HG03175 (cell line): ENCODE measurements at regions not wholly inside any gene's neighbourhood (a gene's known extent, or its start where the extent isn't known, plus 50 kb on each side); places are given as distances from the start of the nearest gene placed in this dataset.

ENCODE experiments used
- ATAC-seq: cut with Tn5 transposase; IDR thresholded peaks from one replicate; pipeline ENCODE4 v1.9.1; 2021; ENCODE audit warnings: mild to moderate bottlenecking, moderate library complexity; ENCODE audit not compliant: unreplicated experiment

DNA sequence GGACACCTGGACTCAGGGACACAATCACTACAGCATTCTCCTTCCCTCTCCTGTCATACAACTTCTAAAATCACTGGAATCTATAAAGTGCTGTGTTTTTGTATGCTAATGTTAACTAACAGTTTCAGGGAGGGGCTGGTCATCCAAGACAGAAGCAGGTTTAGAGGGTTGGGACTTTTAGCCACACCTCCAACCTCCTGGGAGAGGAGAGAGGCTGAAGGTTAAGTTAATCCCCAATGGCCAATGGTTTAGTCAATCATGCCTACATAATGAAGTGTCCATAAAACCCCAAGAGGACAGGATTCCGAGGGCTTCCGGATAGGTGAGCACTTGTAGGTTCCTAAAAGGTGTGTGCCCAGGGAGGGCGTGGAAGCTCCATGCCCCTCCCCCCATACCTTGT lies 219.3 kb upstream of the CTNNB1 start:
- no peak for ATAC-seq

DNA sequence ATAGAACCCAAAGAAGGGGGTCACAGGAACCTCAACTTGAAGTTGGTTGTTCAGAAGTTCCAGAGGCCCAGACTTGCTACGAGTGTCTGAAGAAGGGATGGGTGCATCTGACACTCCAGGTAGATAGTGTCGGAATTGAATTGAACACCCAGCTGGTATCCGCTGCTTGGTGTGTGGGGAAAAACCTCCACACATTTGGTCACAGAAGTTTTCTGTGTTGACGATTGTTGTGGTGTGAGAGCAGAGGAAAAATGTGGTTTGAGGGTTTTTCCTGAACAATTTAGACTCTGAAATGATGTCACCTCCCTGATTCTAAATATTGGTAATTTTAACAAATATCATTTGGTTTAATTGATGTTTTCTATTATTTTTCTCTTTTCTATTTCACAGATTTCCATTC lies 218.8 kb upstream of the CTNNB1 start:
- ATAC-seq = no peak

DNA sequence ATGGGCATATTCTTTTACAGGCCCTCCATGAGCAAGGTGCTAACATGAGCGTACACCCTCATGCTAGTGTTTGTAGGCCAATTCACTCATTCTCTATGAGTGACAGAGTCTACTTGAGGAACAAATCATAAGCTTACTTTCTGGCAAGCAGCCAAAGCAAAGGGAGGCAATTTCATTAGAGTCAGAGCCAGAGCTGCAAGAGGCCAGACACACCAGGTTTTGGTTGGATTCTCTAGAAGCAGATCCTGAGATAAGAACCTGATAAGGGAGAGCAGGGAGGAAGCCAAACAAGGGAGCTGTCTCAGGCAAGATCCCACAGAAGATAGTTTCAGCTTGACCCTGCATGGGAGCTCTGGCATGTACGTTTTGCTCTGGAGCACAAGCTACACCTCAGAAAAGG lies 214.1 kb upstream of the CTNNB1 start:
- ATAC-seq = no peak

- no peak for ATAC-seq
Observed at GRCh38 chr3:40988468-40988867, 210.8 kb upstream of the CTNNB1 start.

DNA sequence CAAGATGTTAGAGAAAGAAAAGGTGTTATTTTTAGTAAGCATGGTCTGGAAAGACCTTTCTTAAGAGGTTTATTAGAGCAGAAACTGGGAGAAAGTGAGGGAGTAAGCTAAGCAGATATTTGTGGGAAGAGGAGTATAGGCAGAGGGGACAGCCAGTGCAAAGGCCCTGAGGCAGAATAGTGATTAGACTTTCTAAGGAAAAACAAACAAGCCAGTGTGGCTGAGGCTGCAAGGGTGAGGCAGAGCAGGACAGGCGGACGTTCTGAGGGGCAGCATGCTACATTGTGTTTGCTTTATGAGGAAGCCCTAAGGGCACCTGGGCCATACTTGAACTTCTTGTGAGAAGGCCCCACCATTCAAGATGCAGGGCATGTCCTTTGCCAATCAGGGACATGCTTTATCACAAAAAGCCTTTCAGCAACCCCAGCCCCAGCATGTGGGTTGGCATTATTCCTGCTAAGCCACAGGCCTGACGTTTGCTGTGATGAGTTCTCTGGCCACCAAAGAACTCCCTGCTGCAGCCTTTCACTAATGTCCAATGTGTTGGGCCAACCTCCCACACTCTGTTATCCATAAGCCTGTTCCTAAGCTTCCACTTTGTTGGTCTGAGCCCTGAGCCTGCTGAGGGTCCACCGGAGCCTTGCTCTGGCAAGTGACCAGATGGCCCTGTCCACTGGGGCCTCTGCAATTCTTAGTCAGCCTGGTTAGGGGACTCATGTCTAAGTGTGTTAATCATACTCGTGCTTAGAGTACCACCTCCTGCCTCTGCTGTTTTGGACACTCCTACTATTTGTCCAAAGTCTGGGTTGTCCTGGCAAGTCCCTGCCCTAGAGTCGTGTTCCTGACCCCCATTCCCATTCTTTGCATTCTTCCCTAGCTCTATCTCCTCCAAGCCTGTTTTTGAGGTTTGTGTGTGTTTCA lies 209.9 kb upstream of the CTNNB1 start:
- ATAC-seq = no peak

DNA sequence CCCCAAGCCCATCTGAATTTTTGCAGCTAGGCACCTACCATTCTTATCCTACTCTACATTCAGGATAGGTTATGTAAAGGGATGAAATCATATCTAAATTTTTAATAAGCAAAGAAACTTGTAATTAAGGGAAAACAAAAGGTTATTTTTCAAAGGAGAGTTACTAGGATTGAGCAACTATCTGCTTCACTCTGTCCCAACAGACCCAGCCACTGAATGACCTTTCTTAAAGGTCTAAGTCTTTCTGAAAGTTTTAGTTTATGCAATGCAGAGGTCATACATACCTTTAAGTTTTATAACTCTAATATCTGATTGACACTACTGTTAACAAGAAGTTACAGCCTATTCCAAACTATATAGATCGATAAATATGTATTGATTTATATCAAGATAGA lies 209.2 kb upstream of the CTNNB1 start:
- ATAC-seq = no peak

- ATAC-seq = no peak
Observed at GRCh38 chr3:40992023-40992422, 207.3 kb upstream of the CTNNB1 start.

GRCh38 chr3:40994611-40995010 lies 204.7 kb upstream of the CTNNB1 start:
- ATAC-seq = no peak

DNA sequence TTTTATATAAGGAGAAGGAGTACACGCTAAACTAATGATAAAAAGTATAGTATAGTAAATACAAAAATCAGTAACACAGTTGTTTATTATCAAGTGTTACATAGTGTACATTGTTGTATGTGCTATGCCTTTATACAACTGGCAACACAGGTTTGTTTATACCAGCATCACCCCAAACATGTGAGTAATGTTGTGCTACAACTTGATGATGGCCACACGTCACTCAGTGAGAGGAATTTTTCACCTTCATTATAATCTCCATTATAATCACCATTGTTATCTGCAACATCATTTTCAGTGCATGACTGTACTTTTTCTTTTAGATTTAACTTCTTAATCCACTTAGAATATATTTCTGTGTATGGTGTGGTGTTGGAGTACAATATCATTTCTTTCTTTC lies 204.0 kb upstream of the CTNNB1 start:
- ATAC-seq = no peak

GRCh38 chr3:40996382-40996781 lies 202.9 kb upstream of the CTNNB1 start:
- ATAC-seq = no peak

DNA sequence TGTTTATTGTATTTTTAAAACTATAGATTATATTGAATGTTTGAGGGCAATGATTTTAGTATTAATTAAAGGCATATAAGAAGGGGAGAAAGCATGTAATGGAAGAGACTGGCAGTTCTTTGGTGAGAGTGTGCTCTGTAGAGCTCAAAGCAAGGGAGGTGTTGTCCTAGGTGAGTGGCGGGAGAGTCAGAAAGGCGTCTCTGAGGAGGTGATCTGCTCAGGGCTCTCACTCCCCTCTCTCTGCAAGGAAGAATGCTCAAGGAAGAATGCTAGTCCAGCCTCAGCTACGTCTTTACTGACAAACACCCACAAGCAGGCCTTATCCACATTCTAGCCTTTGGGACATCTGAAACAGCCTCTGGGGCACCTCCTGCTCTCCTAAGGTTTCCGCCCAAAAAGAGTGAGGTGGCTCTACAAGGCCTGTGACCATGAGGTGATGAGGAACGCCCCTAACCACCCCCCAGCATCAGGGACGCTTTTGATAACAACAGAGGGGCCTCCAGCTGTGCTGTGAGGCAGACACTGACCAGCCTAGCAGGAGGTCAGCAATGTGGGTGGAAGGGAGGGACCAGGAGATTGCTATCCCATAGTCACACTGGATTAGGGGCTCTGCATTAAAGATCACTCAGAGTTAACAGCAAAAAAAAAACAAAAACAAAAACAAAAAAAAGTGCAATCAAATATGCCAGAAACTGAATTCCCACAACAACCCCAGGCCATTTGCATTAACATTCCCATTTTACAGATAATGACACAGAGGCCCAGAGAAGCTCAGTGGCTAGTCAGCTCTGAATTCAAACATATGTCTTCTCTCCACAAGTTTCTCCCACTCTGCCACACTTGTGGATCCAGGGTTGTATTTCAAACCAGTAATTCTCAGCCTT lies 202.2 kb upstream of the CTNNB1 start:
- ATAC-seq = no peak

- no peak for ATAC-seq
Observed at GRCh38 chr3:40997711-40998519, 201.4 kb upstream of the CTNNB1 start.

DNA sequence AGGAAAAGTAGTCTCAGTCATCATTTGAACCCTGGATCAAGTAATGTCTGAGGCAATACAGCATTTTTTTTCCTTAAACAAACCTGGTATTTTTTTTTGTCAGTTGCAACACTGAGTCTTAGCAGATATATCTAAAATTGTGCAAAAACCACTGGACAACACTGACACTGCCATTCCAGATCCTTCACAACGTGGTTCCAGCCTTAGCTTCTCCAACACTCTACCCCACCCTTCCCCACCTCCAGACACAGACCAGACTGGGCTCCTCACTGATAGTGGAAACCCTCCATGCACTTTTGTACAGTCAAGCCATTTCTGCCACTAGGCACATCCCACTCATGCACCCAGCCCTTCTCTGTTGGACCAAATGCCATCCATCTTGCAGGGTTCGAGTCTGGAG lies 199.6 kb upstream of the CTNNB1 start:
- no peak for ATAC-seq

DNA sequence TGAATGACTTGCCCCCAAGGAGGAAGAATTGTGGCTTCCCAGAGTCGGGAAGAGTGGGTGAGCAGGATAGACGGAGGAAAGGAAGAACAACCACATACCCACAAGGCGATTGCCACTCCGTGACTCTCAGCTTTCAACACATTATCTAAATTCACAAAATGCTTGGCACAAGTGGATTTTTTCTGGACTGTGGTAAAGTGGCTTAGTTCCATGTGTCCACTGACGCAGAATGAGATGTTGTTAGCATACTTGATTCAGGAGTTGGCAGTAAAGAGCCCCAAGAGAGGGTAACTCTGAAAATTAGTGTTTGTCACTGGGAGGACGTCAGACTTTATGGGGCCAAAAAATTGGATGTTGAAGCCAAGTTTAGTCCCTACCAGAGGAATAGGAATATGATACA lies 198.8 kb upstream of the CTNNB1 start:
- ATAC-seq = no peak

- ATAC-seq = no peak
Observed at GRCh38 chr3:41001556-41001955, 197.7 kb upstream of the CTNNB1 start.

- no peak for ATAC-seq
Observed at GRCh38 chr3:41002104-41002503, 197.2 kb upstream of the CTNNB1 start.

DNA sequence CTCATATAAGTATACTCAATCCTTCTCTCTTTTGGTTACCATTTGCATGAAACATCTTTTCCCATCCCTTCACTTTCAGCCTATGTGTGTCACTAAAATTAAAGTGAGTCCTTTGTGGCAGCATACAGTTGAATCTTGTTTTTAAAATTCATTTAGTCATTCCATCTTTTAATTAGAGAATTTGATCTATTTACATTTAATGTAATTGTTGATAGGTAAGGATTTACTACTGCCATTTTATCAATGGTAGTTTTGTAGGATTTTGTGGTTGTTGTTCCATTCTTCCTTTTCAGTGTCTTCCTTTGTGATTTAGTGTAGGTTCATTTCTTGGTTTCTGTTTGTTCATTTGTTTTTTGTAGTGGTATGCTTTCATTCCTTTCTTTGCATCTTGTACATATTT lies 191.9 kb upstream of the CTNNB1 start:
- ATAC-seq = no peak

GRCh38 chr3:41011854-41012253 lies 187.5 kb upstream of the CTNNB1 start:
- no peak for ATAC-seq

DNA sequence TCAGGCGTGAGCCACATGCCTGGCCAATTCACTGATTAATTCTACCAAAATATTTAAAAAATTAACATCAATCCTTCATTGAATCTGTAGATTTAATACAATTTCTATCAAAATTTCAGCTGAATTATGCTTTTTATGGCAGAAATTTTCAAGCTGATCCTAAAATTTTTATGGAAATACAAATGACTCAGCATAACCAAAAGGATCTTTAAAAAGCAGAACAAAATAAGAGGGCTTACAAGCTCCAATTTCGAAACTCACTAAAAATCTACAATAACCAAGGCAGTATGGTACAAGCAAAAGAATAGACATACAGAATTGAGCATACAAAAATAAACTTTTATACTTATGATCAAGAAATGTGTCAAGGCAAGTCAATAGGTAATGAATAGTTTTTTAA lies 180.4 kb upstream of the CTNNB1 start:
- no peak for ATAC-seq

- ATAC-seq = no peak
Observed at GRCh38 chr3:41024031-41024836, 175.1 kb upstream of the CTNNB1 start.
